HG02678 (cell line): ENCODE measurements at regions not wholly inside any gene's neighbourhood (a gene's known extent, or its start where the extent isn't known, plus 50 kb on each side); places are given as distances from the start of the nearest gene placed in this dataset.
"Not testable (repeated sequence)": the region's sequence is repeated elsewhere in the genome, so short reads cannot be mapped to it uniquely, and the experiment has no call there.

Source experiments
- ATAC-seq: cut with Tn5 transposase; IDR thresholded peaks from one replicate; pipeline ENCODE4 v1.9.1; 2021; ENCODE audit warnings: mild to moderate bottlenecking, moderate library complexity; ENCODE audit not compliant: unreplicated experiment

DNA sequence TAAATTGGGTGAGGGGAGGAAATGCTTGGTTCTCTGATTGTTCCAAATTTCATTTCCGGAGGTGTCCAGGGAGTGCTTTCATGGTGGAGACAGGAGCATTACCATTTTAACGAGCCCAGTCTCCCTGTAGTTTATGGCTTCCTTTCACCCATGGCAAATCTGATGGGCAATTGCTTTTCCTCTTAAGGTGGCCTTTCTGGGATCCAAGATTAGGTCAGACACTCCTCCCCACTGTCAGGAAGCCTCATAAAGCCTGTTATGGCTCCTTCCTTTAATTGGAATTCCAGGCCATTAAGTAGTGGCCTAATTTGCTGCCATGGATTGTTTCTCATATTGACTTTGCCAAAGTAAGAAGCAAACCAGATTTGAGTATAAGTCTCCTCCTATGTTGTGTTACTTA lies 157.8 kb downstream of the PDCD6IP start:
- ATAC-seq = no peak

DNA sequence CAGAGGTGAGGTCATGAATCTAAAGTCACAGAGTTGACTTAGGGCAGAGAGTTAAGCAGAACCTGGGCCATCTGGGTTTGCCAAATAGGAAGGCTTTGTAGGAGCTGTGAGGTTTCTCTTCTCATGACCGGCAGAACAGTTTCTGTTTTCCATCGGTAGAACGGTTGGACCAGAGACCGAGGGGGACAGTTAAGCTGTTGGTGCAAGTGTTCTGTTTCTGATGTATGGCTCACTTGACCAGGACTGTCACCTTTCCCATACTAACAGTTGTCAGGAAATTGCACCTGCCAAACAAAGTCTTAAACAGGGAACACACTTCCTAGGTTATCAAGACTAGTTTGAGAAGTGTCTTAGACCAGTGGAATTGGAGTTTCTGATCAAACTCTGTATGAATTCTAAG lies 158.3 kb downstream of the PDCD6IP start:
- ATAC-seq = no peak

GRCh38 chr3:33957176-33957575 lies 158.7 kb downstream of the PDCD6IP start:
- ATAC-seq = no peak

- no peak for ATAC-seq
Measured at GRCh38 chr3:33958661-33959060, 160.2 kb downstream of the PDCD6IP start.

GRCh38 chr3:33962396-33962795 lies 164.0 kb downstream of the PDCD6IP start:
- no peak for ATAC-seq

DNA sequence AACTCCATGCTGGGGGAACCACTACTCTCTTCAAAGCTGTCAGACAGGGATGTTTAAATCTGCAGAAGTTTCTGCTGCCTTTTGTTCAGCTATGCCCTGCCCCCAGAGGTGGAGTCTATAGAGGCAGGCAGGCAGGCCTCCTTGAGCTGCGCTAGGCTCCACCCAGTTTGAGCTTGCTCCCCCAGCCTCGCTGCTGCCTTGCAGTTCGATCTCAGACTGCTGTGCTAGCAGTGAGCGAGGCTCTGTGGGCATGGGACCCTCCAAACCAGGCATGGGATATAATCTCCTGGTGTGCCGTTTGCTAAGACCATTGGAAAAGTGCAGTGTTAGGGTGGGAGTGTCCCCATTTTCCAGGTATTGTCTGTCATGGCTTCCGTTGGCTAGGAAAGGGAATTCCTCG lies 171.8 kb downstream of the PDCD6IP start:
- ATAC-seq = not testable (repeated sequence)

DNA sequence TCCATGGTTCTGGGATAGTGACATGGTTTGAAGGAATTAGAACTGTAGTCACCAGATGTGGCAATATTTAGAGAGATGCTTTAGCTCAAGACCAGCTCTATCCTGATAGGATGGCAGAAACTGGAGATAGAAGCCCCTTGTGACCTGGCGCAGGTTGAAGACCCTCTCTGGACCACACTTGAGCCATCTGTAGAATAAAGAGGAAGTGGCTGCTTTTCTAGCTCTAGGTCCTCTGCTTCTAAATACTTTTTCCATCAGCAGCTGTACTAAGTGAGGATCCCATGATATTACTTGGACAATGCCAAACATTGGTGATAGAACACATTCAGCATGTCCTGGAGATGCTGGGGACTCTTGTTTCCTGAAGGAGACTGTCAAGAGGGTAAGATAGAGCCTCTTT lies 172.6 kb downstream of the PDCD6IP start:
- no peak for ATAC-seq

- no peak for ATAC-seq
Measured at GRCh38 chr3:33975463-33975862, 177.0 kb downstream of the PDCD6IP start.

DNA sequence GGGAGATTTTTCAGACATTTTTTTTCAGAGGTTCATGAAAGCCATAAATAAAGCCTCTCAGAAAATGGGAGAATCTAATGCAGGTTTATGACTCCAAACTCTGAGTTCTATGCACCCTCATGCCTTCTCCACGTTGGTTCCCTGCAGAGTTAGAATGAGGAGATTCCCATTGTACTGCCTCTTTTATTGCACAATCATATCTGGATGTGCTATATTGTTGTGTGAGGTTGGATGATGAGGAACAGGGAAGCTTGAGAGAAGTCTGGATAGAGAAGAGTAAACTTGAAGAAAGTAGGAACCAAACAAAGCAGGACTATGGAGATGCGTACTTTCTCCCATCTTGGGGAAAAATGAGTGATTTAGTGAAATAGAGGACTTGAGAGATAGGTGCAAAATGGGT lies 178.8 kb downstream of the PDCD6IP start:
- ATAC-seq = no peak

DNA sequence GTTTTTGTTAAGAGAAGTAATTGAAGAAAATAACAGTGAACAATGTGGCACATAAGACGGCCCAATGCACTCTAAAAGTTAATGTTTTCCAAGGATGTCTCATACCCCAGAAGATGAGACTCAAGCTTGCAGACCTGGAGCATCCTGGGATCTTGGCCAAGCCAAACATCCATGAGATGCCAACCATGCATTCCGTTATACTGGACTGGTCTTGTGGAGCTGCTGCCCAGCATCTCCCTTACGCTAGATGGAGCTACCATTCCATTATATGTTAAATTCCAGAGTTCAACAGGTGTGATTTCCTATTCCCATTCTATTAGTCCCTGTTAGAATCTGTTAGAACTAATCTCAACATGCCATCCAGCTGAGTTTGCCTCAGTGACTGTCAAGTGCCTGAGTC lies 181.8 kb downstream of the PDCD6IP start:
- ATAC-seq = no peak

DNA sequence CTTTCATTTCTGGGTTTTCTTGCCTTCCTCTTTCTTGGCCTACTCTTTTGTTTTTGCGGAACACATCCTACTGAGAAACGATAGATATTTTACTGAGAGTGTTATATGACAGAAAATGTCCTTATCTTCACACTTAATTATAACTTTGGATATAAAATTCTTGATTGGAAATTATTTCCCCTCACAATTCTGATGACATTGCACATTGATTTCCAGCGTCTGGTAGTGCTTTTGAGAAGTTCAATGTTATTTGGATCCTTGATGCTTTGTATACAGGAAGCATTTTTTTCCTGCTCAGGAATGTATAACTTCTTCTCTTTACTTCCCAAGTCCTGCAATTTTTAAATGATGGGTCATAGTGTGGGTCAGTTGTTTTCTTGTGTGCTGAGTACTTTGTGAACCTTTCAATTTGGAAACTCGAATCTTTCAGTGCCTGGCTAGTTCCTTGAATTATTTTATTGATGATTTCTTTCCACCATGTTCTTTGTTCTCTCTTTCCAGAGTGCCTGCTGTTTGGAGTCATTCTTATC lies 183.9 kb downstream of the PDCD6IP start:
- no peak for ATAC-seq

DNA sequence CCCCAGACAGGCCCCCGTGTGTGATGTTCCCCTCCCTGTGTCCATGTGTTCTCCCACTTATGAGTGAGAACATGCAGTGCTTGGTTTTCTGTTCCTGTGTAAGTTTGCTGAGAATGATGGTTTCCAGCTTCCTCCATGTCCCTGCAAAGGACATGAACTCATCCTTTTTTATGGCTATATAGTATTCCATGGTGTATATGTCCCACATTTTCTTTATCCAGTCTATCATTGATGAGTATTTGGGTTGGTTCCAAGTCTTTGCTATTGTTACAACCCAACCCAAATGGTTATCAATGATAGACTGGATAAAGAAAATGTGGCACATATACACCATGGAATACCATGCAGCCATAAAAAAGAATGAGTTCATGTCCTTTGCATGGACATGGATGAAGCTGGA lies 184.5 kb downstream of the PDCD6IP start:
- not testable (repeated sequence) for ATAC-seq

- no peak for ATAC-seq
Measured at GRCh38 chr3:33989229-33989628, 190.8 kb downstream of the PDCD6IP start.

DNA sequence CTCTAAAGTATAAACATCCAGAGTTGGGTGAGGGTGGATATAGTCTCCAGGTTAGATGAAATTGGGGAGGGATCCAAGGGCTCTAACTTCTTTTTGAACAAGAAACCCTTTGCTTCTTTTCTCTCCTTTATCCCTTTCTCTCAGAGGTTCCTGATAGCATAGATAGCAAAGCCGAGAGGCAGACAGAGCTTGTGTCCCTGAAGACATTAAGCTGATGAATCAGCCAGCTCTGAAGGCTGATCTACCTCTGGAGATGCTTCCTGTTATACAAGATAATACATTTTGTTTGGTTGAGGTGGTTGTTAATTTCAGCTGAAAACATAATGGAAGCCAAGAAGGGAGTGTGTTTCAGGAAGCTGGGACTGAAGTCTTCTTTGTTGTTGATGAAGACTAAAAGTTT lies 193.2 kb downstream of the PDCD6IP start:
- no peak for ATAC-seq

DNA sequence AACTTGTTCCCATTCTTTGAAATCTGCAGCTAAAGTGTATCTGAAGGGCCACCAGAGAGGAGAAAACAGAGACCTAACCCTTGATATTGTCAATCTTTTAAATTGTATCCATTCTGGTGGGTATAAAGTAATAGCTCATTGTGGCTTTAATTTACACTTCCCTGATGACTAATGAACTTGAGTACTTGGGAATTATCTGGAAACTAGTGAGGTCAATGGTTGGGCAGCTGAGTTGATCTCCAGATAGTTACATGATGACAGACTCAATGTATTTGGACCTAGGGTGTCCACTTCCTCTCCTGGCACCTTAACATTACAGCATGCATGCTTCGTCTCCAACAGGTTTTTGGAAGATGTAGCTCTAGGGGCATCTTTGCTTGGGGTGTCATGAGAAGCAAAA lies 195.2 kb downstream of the PDCD6IP start:
- ATAC-seq = no peak

- ATAC-seq = no peak
Measured at GRCh38 chr3:33994568-33994967, 196.1 kb downstream of the PDCD6IP start.

- no peak for ATAC-seq
Measured at GRCh38 chr3:34000301-34000700, 201.9 kb downstream of the PDCD6IP start.

DNA sequence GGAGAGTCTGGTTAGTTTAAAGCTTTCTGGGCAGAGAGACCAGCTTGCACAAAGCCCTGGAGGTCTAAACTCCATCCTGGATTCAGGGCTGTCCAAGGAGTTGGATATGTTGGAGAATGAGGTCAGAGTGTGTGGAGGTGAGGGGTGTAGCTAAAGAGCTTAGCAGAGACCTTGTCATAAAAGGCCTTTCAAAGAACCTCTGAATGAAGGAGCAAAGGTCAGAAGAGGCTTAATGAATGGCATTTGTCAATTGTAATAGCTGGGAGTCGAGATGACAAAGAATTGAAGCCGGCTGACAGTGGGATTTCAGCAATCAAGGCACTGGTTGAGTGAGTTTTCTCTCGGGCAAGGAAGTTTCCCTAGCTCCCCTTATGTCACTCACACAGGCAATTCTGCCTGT lies 202.6 kb downstream of the PDCD6IP start:
- ATAC-seq = no peak

- ATAC-seq = no peak
Measured at GRCh38 chr3:34001990-34002389, 203.6 kb downstream of the PDCD6IP start.

DNA sequence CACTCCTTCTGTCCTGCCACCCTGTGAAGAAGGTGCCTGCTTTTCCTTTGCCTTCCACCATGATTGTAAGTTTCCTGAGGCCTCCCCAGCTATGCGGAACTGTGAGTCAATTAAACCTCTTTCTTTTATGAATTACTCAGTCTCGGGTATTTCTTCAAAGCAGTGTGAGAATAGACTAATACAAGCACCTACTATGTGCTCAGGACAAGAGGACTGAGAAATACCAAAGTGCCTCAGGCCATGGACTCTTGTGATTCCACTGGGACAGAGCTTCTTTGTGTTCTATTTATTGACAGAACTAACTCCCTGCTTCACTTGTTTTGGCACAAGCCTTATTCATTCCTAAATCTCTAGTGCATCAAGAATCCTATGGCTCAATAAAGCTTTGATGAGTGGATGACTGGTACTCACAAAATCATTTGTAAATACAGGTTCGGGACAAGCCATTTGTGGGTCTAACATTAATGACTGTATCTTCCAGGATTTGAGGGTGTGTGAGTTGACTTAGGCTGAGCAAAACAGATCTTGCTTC lies 204.2 kb downstream of the PDCD6IP start:
- ATAC-seq = no peak

DNA sequence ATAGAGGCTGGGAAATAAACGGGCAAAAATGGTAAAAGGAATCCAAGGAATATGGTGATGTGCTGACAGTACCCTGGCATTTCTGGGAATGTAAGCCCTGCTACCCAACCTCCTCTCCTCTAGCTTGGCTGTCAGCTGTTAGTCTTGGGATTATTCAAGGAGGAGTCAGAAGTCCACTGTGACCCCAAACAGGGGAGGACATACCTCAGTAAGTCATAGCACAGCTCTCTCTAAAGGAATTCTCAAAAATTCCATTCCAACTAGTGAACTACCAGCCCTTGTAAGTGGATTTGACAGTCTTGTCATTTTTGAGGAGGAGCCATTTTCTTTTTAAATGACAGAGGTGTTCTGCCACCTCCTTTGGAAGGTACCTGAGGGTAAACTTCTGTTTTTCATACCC lies 207.5 kb downstream of the PDCD6IP start:
- ATAC-seq = no peak

DNA sequence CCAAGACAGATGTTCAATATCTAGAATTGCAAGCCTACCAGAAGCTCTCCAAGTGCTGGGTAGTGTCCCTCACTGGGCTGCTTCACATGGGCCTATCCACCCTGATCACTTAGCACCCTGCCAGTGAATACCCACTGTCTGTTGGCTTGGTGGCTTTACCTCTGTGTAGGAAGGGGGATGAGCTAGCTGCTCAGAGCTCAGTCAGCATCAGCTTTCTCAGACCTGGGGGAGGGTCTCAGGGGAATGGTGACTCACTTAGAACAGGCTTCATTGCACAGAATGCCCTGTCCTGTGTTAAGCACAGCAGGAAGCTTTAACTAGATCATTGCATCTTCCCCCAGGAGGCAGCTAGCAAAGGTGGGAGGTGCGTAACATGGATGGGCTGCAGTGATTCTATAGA lies 209.8 kb downstream of the PDCD6IP start:
- peak; percentile 35 for ATAC-seq
